Lung microvascular endothelial cell (primary cell): ENCODE measurements at regions not wholly inside any gene's neighbourhood (a gene's known extent, or its start where the extent isn't known, plus 50 kb on each side); places are given as distances from the start of the nearest gene placed in this dataset.

Source experiments
- DNase-seq, 2 donors: peaks; one replicate each; pipeline versions ENCODE4 v3.0.0 to v3.0.0-alpha.2; 2010; ENCODE audit warnings: low read depth in 2 of 2

DNA sequence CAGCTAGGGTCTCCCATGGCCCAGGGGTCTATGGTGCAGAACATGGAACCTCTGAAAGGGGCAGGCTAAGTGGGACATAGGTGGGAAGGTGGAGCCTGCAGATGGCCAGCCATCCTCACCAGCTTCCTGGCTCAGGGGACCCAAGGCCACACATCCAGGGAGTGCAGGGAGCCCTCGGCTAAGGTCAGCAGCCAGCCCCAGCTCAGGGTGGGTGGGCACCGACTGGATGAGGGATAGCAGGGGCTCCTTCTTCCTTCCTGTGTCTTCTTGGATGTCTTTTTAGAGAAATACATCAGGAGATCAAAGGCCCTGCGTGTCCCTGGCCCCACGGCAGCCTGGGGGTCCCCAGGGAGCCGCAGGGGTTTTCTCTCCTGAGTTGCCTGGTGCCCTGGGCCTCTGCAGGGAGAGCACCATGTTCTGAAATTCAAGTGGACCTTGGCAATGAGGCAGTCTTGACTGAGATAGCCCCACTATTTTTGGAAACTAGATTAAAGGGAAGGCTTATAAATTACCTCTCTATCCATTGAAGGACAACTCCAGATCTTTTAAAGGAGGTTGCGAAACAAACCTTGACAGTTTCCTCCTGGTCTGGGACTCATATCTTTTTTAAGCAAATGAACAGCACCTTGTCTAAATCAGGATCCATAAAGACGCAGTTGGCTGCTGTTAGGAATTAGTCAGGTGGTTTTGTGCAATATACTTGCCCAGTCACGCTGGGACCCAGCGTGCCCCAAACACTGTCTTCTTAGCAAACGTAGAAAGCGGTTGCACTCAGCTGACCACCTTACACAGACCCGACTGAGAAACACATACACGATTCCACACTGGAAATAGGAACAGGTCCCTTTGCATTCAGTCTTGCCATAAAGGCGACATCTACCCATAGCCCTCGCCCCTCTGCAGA lies 242.3 kb downstream of the TOMM20 start:
- DNase-seq: no peak

DNA sequence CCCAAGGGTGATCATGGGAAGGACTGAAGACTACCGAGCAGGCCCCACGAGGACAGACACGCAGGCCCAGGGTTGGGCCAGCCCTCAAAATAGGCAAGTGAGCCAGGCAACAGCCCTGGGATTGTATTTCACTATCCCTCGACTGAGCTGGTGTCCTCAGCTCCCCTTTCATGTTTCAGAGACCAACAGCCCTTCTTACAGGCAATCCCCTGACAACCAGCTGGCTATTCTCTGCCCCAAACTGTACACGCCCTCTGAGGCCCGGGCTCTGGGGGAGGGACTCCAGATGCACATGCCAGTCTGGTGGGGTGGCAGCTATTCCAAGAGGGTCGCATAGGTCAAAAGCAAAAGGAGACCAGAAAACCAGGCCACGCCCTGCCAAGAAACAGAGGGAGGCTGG lies 243.0 kb downstream of the TOMM20 start:
- DNase-seq: no peak

DNA sequence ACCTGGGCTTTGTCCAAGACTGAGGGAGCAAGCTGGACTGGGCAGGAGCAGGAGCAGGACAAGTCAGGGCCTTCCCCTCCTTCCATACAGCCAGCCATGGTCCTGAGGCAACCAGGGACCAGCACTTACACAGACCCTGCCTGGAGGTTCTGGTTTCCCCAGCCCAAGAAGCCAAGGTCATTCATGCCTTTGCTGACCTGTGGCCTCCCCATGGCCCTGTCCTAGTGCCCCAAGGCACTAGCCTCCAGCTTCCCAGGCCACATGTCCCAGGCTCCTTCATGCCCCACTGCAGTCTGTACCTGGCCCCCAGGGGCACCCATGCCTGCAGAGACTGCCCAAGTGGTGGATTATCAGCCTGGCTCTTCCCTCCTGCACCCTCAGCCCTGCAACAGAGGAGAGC lies 243.9 kb downstream of the TOMM20 start:
- DNase-seq: no peak

DNA sequence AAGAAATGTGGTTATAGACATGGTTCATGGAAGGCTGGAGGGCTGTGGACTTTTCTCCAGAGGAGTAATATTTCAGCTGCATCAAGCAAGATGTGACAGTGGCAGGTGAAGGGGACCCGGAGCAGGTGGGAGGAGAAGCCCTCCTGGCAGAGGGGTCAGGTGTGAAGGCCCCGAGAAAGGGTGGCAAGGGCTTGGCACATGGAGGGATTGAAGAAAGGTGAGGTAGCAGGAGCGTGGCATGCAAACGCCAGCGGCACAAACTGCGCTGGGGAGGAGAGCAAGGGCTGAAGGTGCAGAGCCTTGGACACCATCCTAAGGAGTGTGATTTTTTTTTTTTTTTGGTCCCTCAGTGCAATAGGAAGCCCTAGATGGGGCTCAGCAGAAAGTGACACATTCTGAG lies 244.6 kb downstream of the TOMM20 start:
- no peak for DNase-seq

DNA sequence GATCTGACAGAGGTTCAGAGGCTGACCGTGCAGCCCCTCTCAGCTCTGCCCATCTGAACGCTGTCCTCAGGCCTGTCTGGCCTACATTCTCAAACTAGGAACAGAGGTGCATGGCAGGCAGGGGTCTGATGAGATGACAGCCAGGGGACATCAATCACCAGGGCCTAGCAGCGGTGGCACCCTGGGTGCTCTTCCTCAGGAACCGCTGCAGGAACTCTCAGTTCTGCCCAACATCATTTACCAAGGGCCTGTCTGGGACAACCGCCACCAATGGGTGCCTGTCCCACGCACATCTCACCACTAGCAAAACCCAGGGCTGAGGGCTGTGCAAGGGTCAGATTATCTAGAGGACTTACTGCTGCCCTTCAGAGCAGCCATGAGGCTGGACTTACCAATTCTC lies 245.7 kb downstream of the TOMM20 start:
- DNase-seq: no peak

DNA sequence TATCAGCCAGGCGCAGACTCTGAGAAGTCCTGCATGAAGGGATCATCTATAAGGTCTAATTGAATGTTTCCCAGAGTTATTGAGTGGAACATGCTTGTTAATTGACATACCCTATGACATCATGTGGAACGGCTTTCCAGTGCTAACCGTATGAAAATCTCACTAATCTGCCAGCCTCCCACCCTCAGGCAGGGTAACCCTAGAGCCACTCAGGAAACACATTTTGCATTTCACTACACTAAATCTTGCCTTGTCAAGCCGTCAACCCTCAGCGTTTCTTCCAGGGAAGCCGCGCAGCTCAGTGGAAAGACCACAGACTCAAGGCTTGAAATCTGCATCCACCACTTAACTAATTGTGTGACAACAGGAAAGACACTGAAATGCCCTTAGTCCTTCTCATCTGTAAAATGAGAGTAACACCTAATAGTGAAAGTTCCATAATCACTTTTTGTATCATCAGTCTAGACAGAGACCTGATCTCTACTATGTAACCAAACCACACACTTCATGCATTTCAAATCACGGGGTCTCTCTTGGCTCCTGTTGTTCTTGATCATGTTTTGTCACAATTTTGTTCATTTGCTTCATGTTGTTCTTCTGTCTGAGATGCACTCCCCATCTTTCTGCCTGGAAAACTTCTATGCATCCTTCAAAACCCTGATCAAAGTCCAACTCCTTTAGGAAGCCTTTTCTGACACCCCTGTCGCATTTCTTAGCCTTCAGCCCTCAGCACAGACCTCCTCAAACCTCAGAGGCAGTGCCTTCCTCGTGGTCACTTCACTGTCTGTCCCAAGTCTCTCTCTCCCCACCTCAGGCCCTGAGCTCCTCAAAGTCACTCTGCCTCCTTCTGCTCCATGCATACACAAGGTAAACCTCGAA lies 246.5 kb downstream of the TOMM20 start:
- no peak for DNase-seq

DNA sequence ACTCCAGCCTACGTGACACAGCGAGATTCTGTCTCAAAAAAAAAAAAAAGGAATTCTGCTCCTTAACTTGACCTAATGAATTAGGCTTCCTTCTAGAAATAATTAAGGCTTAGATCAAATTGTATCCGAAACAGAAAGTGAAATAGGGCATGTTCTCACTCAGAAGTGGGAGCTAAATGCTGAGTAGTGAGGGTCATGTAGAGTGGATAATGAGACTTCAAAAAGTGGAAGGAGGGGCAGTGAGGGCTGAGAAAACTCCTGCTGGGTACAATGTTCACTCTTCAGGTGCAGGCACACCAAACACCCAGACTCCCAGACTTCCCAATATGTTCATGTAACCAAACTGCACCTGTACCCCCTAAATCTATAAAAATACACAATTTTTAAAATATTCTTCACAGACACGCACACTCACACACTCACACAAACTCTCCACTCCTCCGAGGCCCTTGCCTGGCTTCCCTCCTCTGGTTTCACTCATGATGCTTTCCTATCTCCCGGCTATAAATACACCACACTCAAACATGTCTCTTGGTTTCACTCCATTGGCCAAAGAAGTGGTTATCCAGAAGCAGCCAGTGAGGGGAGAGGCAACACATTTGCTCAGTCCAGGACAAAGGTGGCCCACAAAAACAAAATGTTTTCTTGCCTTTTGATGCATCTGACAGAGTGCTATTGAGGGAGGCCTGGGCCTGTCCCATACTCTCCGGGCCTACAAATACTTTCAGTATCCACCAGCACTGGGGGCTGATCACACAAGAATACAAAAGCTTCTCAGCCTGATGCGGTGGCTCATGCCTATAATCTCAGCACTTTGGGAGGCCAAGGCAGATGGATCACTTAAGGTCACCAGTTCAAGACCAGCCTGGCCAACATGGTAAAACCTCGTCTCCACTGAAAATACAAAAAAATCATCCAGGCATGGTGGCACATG lies 249.2 kb downstream of the TOMM20 start:
- no peak for DNase-seq

DNA sequence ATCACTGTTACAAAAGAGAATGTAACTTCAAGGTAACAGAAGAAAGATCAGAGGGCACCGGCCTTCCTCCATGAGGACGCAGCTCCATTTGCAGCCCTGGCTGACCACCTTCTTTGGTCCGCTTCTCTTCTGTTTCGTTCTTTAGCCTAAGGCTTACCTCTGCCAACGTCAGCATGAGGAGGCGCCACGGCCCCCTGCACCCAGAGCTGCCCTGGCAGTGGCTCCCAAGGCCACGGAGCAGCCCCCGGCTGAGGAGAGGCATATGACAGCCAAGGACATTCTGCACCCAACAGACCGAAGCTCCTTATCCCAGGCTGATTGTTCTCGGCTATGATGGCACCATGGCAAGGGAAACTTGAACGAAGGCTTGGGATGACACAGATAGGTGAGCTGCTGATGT lies 250.3 kb downstream of the TOMM20 start:
- DNase-seq: no peak

DNA sequence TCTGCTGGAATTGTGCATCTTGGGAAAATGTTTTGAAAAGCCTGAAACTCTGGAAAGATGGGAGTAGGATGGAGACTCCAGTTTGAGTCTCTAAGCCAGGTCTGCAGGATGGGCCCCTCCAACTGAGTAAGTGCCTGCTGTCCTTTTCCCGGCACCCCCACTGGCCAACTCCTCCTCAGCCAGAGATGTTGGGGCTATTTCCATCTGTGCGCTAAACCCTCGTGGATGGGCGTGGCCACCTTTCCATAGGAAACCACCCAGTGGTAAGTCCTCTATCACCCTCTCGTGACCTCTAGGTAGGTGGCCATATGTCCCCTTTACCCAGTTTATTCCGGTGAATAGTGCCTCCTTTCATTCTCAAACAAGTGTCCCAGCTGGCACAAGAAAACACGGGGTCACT lies 250.9 kb downstream of the TOMM20 start:
- no peak for DNase-seq

DNA sequence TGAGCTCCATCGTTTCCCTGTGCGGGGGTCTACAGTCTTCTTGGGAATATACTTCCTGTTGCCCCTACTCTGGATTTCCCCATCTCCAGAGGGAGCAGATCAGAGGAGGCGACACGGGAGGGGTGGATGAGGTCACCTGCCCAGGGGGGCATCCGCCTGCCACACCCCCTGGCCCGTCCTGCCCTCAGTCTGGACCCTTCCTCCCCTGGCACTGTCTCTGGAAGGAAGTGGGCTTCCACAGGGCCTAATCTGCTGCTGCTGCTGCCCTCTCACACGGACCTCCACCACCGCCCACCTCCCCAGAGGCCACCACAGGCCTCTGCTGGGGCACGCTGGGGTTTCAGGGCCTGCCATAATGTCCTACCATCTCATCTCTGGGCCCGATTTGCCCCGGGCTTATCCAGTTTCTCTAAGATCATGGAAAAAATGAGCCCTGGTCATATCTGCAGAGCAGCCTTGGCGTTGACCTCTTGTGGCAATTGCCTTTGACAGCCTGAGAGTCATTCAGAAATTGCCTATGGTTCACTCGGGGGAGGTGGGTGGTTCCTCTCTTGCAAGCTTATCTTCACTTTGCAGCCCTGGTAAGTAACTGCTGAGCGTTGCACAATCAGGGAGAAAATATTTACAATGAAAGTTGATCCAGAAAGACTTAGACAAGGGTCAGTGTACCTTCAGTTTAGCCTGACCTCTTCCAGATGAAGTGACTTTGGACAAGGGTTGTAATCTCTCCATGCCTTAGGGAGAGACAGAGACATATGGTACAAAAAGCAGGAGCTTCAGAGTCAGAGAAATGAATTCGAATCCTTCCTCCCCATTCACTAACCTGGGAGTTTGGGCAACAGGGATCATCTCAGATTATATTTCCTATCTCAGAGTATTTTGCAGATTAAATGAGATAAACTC lies 252.4 kb downstream of the TOMM20 start:
- peak; percentile 12 to 44 for DNase-seq

DNA sequence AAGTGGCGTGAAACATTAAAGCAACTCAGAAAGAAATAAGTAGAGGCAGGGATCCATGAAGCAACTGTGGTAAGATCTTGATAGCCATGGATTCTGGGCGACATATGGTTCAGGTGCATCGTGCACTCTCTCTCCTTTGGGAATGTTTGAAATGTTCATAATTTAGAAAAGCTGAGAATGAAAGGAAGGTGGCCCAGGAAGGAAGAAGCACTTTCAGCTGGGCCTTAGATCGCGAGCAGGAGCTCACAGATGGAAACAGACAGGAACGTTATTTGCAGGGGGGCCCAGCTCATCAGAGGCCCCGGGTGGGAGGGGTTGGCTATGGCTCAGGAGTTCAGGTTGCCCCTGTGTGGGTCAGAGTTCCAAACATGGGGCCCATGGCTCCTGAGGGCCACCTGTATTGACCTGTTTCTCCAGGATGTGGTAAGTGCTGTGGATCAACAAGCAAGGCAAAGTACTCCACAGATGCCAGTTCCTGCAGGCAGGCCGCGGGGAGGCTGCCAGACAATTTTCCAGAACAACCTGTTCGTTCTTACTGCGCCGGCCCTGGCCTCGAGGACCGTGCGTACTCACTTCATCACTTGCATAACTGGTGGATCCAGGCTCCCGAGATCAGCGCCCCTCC lies 253.2 kb downstream of the TOMM20 start:
- no peak for DNase-seq

DNA sequence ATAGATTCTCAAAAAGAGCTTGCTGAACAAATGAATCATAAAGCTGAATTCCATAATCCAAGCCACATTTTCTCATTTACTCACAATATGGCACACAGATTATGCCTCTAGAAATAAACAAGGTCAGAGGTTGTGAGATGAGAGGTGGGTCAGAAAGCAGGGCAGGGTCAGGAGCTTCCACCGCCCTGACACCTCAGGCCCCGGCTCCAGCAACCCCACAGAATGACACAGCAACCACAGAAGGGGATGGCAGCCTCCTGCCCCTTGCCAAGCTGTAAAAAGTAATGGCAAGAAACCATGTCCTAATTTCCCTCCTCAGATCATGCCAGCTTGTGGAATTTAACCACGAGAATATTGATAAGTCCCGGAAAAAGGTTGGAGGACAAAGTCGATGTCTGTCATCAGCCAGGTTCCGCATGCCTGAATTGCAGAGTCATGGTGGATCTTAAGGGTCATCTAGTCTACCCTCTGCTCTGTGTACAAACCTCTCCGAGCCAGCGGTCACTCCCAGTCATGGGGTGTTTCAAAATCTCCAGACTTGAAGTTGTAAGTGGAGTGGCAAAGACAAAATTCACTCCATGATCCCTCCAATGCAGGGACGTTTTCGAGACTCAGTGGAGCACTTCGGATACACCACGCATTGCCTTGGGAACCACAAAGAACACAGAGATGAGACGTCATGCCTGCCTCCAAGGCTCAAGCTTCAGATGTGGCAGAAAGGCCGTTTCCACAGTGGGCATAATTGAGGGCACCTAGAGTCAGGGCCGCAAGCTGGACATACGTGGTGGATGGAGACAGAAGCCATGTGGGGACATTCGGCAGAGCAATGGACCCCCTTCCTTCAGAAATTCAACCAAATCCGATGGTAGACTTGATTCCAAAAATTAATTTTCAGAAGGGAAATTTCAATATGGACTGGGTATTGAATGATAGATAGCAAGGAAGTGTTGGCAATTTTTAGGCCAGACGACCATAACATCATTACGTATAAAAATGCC lies 254.0 kb downstream of the TOMM20 start:
- no peak for DNase-seq

DNA sequence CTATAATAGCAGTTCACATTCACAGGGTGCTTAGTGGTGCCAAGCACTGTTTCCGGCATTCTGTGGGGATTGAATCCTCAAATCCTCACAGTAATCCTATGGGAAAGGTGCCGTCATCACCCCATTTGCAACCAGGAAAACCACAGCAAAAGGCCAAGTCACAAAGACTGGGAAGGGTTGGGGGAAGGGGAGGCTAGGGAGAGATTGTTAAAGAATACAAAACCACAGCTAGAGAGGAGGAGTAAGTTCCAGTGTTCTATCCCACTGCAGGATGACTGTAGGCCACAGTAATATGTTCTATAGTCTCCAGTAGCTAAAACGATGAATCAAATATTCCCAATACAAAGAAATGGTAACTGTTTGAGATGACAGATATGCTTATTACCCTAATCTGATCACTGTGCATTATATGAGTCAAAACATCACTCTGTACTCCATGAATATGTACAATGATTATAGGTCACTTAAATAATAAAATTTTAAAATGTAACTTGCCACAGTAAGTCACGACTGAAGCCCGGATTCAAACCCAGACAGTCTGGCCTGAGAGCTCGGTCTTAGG lies 256.8 kb downstream of the TOMM20 start:
- peak in 1 of 2 donors; percentile 48 for DNase-seq

DNA sequence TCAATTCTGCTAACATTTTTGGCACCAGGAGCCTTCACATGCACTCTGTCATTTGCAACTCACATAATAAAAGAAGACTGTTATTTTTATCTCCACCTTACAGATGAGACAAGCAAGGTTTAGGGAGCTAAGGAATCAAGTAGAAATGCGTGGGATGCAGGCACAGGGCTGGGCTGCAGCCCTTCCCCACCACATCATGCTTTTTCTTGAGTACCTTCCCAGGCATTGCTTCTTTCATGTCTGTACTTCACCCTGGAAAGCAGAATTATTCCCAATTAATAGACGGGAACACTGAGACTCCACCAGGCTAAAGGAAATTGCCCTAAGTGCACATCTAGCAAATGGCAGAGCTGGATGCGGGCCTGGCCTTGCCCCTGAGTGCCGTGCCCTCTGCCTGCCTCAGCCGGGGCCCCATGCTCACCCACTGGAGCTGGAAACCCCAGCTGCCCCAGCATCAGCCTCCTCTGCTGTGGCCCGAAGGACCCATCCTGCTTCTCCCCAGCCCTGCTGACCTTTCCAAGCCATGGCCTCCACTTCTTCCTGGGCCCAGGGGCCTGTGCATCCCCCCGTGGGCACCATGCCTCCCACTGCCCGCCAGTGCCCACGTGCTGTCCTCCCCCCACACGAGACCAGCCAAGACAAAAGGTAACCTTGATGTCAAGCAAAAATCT lies 257.5 kb downstream of the TOMM20 start:
- no peak for DNase-seq

DNA sequence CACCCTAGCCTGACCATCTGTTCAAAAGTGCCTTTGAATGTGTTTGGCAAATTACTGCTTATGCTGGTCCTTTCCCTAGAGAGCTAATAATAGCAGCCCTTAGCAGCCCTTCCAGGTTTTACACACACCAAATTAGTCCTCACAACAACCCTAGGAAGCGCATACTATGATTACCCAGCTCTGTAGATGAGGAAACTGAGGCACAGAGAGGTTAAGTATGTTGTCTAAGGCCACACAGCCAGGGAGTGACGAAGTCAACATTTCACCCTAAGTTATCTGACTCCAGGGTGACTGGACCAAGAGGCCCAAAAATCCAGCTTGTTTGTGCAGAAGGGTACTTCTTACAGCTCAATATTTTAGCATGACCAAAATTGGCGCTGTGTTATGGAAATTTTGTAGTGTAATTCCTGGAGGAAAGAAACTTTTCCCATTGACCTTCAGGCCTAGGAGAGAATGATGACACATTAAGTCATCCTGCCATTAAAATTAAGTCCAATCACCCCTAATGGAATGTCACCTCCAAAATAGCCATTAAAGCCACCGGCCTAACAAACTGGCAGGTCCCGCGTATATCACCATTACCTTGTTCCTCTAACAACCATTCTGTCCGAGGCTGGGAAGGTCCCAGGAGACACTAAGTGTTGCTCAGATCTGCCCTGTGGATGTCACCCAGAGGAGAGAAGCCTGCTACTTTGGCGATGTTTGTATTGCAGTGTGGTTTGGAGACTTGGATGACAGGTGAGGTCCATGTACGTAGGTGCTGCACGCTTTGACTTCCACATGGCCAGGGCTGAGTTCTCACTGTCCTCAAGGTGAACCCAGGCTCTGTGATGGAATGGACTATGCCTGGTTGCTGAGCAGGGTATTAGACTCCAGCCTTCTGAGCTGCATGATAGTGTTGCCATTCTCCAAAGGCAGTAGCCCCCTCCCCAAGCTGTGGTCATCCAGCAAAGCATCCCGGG lies 258.3 kb downstream of the TOMM20 start:
- peak in 1 of 2 donors; percentile 71 for DNase-seq

DNA sequence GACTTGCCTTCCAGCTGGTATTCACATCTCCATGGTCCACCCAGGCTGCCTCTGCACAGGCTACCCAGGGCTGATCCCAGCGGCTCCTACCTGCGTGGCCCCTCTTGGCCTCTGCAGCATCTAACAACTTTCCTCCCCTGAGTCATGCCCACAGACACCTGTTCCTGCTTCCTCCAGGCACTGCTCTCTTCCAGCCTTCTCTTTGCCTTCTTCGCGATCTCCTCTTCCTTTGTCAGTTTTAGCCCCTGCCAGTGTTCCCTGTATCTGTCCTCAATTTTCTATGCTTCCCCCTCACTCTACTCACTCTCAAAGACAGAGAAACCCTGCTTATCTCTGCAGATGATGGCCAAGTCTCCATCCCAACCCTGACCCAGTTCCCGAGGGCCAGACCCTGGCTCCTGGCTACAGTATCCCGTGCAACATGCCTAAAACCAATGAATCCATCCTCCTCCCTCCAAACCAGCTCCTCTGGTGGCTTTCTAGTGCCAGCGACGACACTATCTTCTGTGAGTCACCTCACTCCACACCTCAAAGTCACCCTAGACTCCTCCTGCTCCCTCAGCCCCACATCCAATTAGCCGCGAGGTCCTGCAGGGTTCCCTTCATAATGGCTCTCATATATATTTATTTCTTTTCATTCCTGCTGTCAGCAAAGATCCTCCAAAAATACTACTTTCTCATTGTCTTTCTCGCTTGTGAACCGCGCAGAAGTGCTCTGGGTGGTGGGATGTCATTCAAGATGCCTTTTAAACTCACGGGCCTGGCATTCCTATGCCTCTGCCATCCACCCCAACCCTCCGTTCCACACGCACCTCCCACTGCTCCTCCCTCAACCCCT lies 259.2 kb downstream of the TOMM20 start:
- no peak for DNase-seq
